HCT116 (cell line): ENCODE measurements at regions not wholly inside any gene's neighbourhood (a gene's known extent, or its start where the extent isn't known, plus 50 kb on each side); places are given as distances from the start of the nearest gene placed in this dataset.

Source experiments
- ATAC-seq: fragments of 200-7000 bp; cut with Tn5 transposase; 2 replicates; pipeline ENCODE4 v1.9.1; 2020; ENCODE audit warnings: mild to moderate bottlenecking, moderate library complexity
- BruUV-seq: library from RNA; stranded (reverse); fragments of 400-500 nt; replicated peaks from 2 replicates; lab custom pipeline; 2021; lab: Mats Ljungman, UMichigan
- CTCF ChIA-PET: fragments of 300-600 bp; sonication (Branson Sonifier 250); formaldehyde crosslinking; loops from one replicate; lab custom pipeline; 2021; ENCODE audit warnings: antibody characterized with exemption; lab: Charles Lee
- POLR2A ChIA-PET: fragments of 300-600, 350-600 bp; sonication (Branson Sonifier 250); formaldehyde crosslinking; loops from one replicate; lab custom pipeline; 2021; ENCODE audit warnings: antibody characterized with exemption; lab: Charles Lee
- RAD21 ChIA-PET, 2 experiments: fragments of 300-600 bp; sonication (Branson Sonifier 250); formaldehyde crosslinking; loops; one replicate each; lab custom pipeline; 2023; ENCODE audit warnings: low total read pairs in 2 of 2; ENCODE audit not compliant: uncharacterized antibody in 2 of 2, unreplicated experiment in 2 of 2, low non-redundant PET in 1 of 2; lab: Charles Lee
- DNase-seq: peaks from one replicate; pipeline ENCODE4 v3.0.0-alpha.2; 2010; ENCODE audit warnings: low read depth, low spot score
- H2AFZ ChIP-seq: fragments of 200-600 bp; shearing (Covaris generic), sonication (generic); 2 replicates; pipeline ENCODE4 v1.6.1; 2017; ENCODE audit warnings: low read depth, mixed run types, mixed read lengths, antibody characterized with exemption, low read length; ENCODE audit not compliant: poor library complexity, severe bottlenecking
- H3K27ac ChIP-seq: 2 replicates; pipeline ENCODE4 v1.5.1; 2012; ENCODE audit warnings: low read depth, low read length
- H3K27me3 ChIP-seq: fragments of 200-600 bp; sonication (generic); 2 replicates; pipeline ENCODE4 v1.6.1; 2016; ENCODE audit warnings: mixed run types, low read length, mixed read lengths; ENCODE audit not compliant: insufficient read depth
- H3K36me3 ChIP-seq, 2 experiments: fragments of 200-500 bp in 1 of 2; fragments of 200-600 bp in 1 of 2; sonication (Bioruptor generic) in 1 of 2; sonication (generic) in 1 of 2; 2 replicates each; pipeline versions ENCODE4 v1.5.1 to v1.6.1; 2014 to 2016; ENCODE audit warnings: low read length in 2 of 2, inconsistent platforms in 1 of 2, mixed read lengths in 1 of 2, mixed run types in 1 of 2; ENCODE audit not compliant: insufficient read depth in 2 of 2, control insufficient read depth in 1 of 2
- H3K4me1 ChIP-seq, 2 experiments: fragments of 200-600 bp in 1 of 2; sonication (generic) in 1 of 2; 2 replicates each; pipeline versions ENCODE4 v1.5.1 to v1.6.1; 2012 to 2017; ENCODE audit warnings: low read length in 2 of 2, inconsistent platforms in 1 of 2, mild to moderate bottlenecking in 1 of 2, mixed read lengths in 1 of 2, mixed run types in 1 of 2, moderate library complexity in 1 of 2; ENCODE audit not compliant: insufficient read depth in 2 of 2, control insufficient read depth in 1 of 2
- H3K4me2 ChIP-seq: fragments of 200-600 bp; sonication (generic); 2 replicates; pipeline ENCODE4 v1.6.1; 2017; ENCODE audit warnings: mixed run types, low read length, mixed read lengths
- H3K4me3 ChIP-seq, 2 experiments: fragments of 200-600 bp in 1 of 2; sonication (generic) in 1 of 2; replicated peaks in 1 of 2; 2 replicates each; pipeline ENCODE4 v1.5.1; 2011 to 2016; ENCODE audit warnings: low read length in 2 of 2, control low read depth in 1 of 2, low read depth in 1 of 2, mild to moderate bottlenecking in 1 of 2, mixed read lengths in 1 of 2, mixed run types in 1 of 2
- H3K79me2 ChIP-seq: fragments of 200-600 bp; sonication (generic); 2 replicates; pipeline ENCODE4 v1.6.1; 2017; ENCODE audit warnings: mild to moderate bottlenecking, mixed run types, low read length, moderate library complexity, mixed read lengths; ENCODE audit not compliant: insufficient read depth
- H3K9ac ChIP-seq: fragments of 200-600 bp; sonication (generic); 2 replicates; pipeline ENCODE4 v1.6.1; 2016; ENCODE audit warnings: low read length, mixed read lengths
- H3K9me2 ChIP-seq: fragments of 200-600 bp; sonication (generic), shearing (Covaris generic); 2 replicates; pipeline ENCODE4 v1.6.1; 2017; ENCODE audit warnings: mixed run types, mild to moderate bottlenecking, moderate library complexity; ENCODE audit not compliant: insufficient read depth
- H3K9me3 ChIP-seq, 2 experiments: fragments of 200-500 bp in 1 of 2; fragments of 200-600 bp in 1 of 2; sonication (Bioruptor generic) in 1 of 2; sonication (generic) in 1 of 2; 2 replicates each; pipeline ENCODE4 v1.6.1; 2014 to 2017; ENCODE audit warnings: low read length in 2 of 2, mixed read lengths in 2 of 2, inconsistent platforms in 1 of 2, low read depth in 1 of 2, mild to moderate bottlenecking in 1 of 2, mixed run types in 1 of 2, moderate library complexity in 1 of 2; ENCODE audit not compliant: control insufficient read depth in 1 of 2, insufficient read depth in 1 of 2
- H4K20me1 ChIP-seq: fragments of 200-600 bp; sonication (generic), shearing (Covaris generic); 2 replicates; pipeline ENCODE4 v1.6.1; 2017; ENCODE audit warnings: mixed run types, mild to moderate bottlenecking, moderate library complexity; ENCODE audit not compliant: insufficient read depth
- CTCF ChIP-seq, 3 experiments: fragments of 200-600 bp in 1 of 3; sonication (generic) in 1 of 3; IDR thresholded peaks in 2 of 3; conservative IDR thresholded peaks in 1 of 3; 2 replicates each; pipeline ENCODE4 v1.5.1; 2012 to 2017; ENCODE audit warnings: low read depth in 2 of 3, low read length in 2 of 3, antibody characterized with exemption in 1 of 3, borderline replicate concordance in 1 of 3, control low read depth in 1 of 3, mild to moderate bottlenecking in 1 of 3, mixed read lengths in 1 of 3, mixed run types in 1 of 3, moderate library complexity in 1 of 3; ENCODE audit not compliant: insufficient read depth in 1 of 3
- POLR2A ChIP-seq: IDR thresholded peaks from 2 replicates; pipeline ENCODE4 v1.7.0; 2011; ENCODE audit warnings: borderline replicate concordance; ENCODE audit not compliant: insufficient read depth, insufficient read length; ENCODE audit errors: extremely low read depth
- REST ChIP-seq: IDR thresholded peaks from 2 replicates; pipeline ENCODE4 v1.6.1; 2012; ENCODE audit warnings: low read depth
- intact Hi-C: fragments of 100-400 bp; cut with micrococcal nuclease; formaldehyde crosslinking; loops from 2 replicates; pipeline ENCODE4 v1.10.0; 2022

- TF ChIP-seq REST, result no peak
- no peak for TF ChIP-seq CTCF (IDR thresholded peaks at IDR 0.05 in 2 of 3, conservative IDR thresholded peaks at IDR 0.05 in 1 of 3; ENCODE audit: borderline replicate concordance in 1 of 3, insufficient read depth in 1 of 3, low read depth in 2 of 3, low read length in 2 of 3)
These were observed 82.8 kb downstream of the MAFB start (continued) for GRCh38 chr20:40606237-40606636.

GRCh38 chr20:40604416-40604815 lies 84.6 kb downstream of the MAFB start:
- ATAC-seq (no peak), DNase-seq (no peak)
- peaks cover 24% of the 10 kb centered on the region for H3K27me3 ChIP-seq
- H2AFZ ChIP-seq, result no peak overlapping the region
- no peaks in the 10 kb centered on the region for H4K20me1 ChIP-seq
- H3K9me2 ChIP-seq, result no peaks in the 10 kb centered on the region
- H3K27ac ChIP-seq, result no peak overlapping the region
- CTCF ChIA-PET, result no interaction called here
- no peak overlapping the region for H3K4me3 ChIP-seq
- intact Hi-C loops, result no loop called here
- no TSS peak for BruUV-seq
- no peaks in the 10 kb centered on the region for H3K36me3 ChIP-seq
- no peaks in the 10 kb centered on the region for H3K4me1 ChIP-seq
- H3K4me2 ChIP-seq, result no peak overlapping the region
- no peaks in the 10 kb centered on the region for H3K9me3 ChIP-seq
- POLR2A ChIA-PET, result no interaction called here
- no peak for TF ChIP-seq POLR2A
- H3K9ac ChIP-seq, result no peak overlapping the region
- H3K79me2 ChIP-seq, result no peaks in the 10 kb centered on the region
- RAD21 ChIA-PET, result no interaction called here
